ENCODE measurements at regions not wholly inside any gene's neighbourhood (a gene's known extent, or its start where the extent isn't known, plus 50 kb on each side); places are given as distances from the start of the nearest gene placed in this dataset.

DNA sequence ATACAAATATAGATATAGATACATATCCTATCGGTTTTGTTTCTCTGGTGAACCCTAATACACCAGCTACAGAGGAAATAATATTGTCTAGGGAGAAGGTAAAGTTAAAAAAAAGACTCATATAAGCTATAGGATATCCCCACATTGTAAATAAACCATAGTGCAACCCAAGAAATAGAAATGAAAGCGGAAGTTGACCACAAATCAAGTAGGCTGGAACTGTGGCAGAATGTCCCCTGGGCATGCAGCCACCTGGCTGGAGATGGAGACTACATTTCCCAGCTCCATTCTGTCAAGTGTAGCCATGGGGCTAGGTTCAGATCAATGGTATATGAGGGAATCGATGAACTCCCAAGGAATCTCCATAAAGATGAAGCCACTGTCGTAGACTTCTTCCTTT, 70.1 kb upstream of the RPS6KA2 start:
- in situ Hi-C loops (cut with MboI; ENCODE audit: low sequenced_read_pairs in 4 of 4): no loop called here
- Histone ChIP-seq H3K27ac (no peak overlapping the region), H3K9me3 (no peaks in the 10 kb centered on the region), H3K4me3 (no peak overlapping the region), H3K4me1 (peaks cover 8 to 12% of the 10 kb centered on the region in 2 donors), H3K27me3 (peaks cover 0 to 3% (median 0%) of the 10 kb centered on the region in 3 donors), H3K36me3 (no peaks in the 10 kb centered on the region)
- ATAC-seq (no peak), DNase-seq (no peak)
- intact Hi-C loops (cut with DNase I; ENCODE audit: low total_unique reads): no loop called here
- TF ChIP-seq, protein P1, sequence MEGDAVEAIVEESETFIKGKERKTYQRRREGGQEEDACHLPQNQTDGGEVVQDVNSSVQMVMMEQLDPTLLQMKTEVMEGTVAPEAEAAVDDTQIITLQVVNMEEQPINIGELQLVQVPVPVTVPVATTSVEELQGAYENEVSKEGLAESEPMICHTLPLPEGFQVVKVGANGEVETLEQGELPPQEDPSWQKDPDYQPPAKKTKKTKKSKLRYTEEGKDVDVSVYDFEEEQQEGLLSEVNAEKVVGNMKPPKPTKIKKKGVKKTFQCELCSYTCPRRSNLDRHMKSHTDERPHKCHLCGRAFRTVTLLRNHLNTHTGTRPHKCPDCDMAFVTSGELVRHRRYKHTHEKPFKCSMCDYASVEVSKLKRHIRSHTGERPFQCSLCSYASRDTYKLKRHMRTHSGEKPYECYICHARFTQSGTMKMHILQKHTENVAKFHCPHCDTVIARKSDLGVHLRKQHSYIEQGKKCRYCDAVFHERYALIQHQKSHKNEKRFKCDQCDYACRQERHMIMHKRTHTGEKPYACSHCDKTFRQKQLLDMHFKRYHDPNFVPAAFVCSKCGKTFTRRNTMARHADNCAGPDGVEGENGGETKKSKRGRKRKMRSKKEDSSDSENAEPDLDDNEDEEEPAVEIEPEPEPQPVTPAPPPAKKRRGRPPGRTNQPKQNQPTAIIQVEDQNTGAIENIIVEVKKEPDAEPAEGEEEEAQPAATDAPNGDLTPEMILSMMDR (IDR thresholded peaks at IDR 0.05 in 4 of 5, conservative IDR thresholded peaks at IDR 0.05 in 1 of 5): no peak
- no peak for TF ChIP-seq POLR2A (IDR thresholded peaks at IDR 0.05)

DNA sequence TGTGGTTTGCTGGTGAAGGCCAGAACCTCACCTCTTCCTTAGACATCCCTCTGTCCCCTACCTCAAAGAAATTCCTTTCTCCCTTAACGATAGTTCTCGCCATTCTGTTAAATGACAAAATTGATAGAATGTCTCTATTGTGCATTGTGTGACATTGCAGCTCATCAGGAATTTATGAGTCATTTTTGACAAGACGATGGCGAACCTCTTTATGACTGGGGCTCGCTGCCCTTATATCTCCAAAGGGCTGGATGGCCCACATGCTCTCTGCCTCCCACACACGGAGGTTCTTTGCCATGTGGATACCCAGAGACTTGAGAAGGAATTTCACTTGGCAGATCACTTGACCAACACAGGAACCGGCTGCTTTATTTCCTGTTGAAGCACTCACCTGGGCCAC, 66.8 kb upstream of the RPS6KA2 start:
- Histone ChIP-seq H3K4me3 (no peak overlapping the region), H3K4me1 (peaks cover 24 to 26% of the 10 kb centered on the region in 2 donors), H3K27me3 (peaks cover 0 to under 1% (median 0%) of the 10 kb centered on the region in 3 donors), H3K27ac (peak overlapping the region in 1 of 4 donors; percentile 97), H3K9me3 (no peaks in the 10 kb centered on the region), H3K36me3 (no peaks in the 10 kb centered on the region)
- in situ Hi-C loops (cut with MboI; ENCODE audit: low sequenced_read_pairs in 4 of 4): no loop called here
- DNase-seq: no peak
- intact Hi-C loops (cut with DNase I; ENCODE audit: low total_unique reads): loop anchor here (2.0 to 5.0 kb wide), 3 partner anchors 67 to 332 kb away; partner anchors contain the start of genes MPC1 and RPS6KA2
- TF ChIP-seq, protein P1 (IDR thresholded peaks at IDR 0.05 in 4 of 5, conservative IDR thresholded peaks at IDR 0.05 in 1 of 5): no peak
- TF ChIP-seq POLR2A (IDR thresholded peaks at IDR 0.05): no peak
- ATAC-seq: no peak

DNA sequence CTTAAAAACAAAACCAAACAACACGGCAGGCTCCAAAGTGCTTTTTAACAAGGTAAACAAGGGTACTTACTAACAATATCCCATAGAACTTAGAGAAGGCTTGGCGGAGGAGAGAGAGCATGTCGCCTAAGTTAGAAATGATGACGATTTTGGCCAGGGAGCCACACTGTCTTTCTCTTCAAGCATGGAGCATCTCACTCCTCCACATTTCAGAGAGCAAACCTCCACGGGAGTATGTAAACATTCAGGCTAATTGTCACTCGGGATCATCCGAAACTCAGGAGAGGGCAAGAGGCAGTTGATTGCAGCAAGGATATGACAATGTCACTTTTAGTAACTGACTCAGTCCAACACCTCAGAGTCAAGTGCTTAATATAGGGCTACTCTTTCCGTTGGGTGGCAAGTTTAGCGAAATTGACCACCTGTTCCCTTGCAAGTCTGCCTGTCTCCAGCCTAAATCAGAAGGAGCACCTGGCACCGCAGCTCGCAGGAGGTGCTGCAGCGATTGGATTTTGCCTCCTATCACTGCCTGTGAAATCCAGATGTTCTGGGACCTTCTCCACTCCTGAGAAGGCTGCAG, 65.8 kb upstream of the RPS6KA2 start:
- peak; percentile 67 to 83 for TF ChIP-seq POLR2A (IDR thresholded peaks at IDR 0.05)
- TF ChIP-seq, protein P1 (IDR thresholded peaks at IDR 0.05 in 4 of 5, conservative IDR thresholded peaks at IDR 0.05 in 1 of 5): no peak
- H3K4me1 ChIP-seq: peaks cover 24 to 26% of the 10 kb centered on the region in 2 donors
- peak overlapping the region; percentile 38 to 50 (median 47) for H3K4me3 ChIP-seq
- in situ Hi-C loops (cut with MboI; ENCODE audit: low sequenced_read_pairs in 4 of 4) (no loop called here), intact Hi-C loops (cut with DNase I; ENCODE audit: low total_unique reads) (loop anchor here (2.0 to 5.0 kb wide), 3 partner anchors 66 to 331 kb away; partner anchors contain the start of genes MPC1 and RPS6KA2)
- H3K27ac ChIP-seq: peak overlapping the region; percentile 89 to 97 (median 96)
- no peaks in the 10 kb centered on the region for H3K9me3 ChIP-seq
- H3K27me3 ChIP-seq: no peaks in the 10 kb centered on the region
- DNase-seq (peak; percentile 85 to 89), ATAC-seq (peak; percentile 84 to 88)
- no peaks in the 10 kb centered on the region for H3K36me3 ChIP-seq

DNA sequence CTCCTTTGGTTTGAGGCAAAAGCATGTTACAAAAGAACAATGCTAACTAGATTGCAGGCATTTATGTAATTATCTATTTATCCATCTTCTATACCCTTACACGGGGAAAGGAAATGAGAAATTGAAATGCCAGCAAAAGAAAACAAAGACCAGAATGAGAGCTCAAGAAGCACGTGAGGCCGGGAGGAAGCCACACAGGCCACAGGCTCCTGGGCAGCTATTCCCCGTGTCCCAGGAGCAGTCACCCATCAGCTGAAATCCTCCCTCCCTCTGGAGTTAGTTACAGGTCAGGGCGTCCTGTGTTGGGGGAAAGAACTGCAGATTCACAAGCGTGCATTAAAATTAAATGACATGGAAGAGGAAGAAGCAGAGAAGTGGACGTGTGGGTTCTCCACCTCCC, 64.7 kb upstream of the RPS6KA2 start:
- in situ Hi-C loops (cut with MboI; ENCODE audit: low sequenced_read_pairs in 4 of 4): no loop called here

More for the DNA sequence above, 64.7 kb upstream of the RPS6KA2 start:
- DNase-seq (peak; percentile 65 to 68), ATAC-seq (peak; percentile 56 to 64)
- TF ChIP-seq, protein P1 (IDR thresholded peaks at IDR 0.05 in 4 of 5, conservative IDR thresholded peaks at IDR 0.05 in 1 of 5): peak in 2 of 5 experiments; percentile 8 to 16
- TF ChIP-seq POLR2A (IDR thresholded peaks at IDR 0.05): no peak
- intact Hi-C loops (cut with DNase I; ENCODE audit: low total_unique reads): loop anchor here (1.0 to 5.0 kb wide), 6 partner anchors 57 to 329 kb away; partner anchors contain the start of genes MPC1 and RPS6KA2
- Histone ChIP-seq H3K27ac (peak overlapping the region; percentile 89 to 97 (median 96)), H3K36me3 (no peaks in the 10 kb centered on the region), H3K4me1 (peaks cover 24 to 26% of the 10 kb centered on the region in 2 donors), H3K9me3 (no peaks in the 10 kb centered on the region), H3K4me3 (peak overlapping the region; percentile 38 to 50 (median 47)), H3K27me3 (no peaks in the 10 kb centered on the region)
